Upper lobe of left lung (tissue), 4 donors: ENCODE measurements at regions not wholly inside any gene's neighbourhood (a gene's known extent, or its start where the extent isn't known, plus 50 kb on each side); places are given as distances from the start of the nearest gene placed in this dataset.

Source experiments
- CTCF ChIP-seq, 6 experiments: fragments of 450-650 bp in 4 of 6; fragments of 200-600 bp in 2 of 6; sonication (generic) in 2 of 6; IDR thresholded peaks; one replicate each; pipeline ENCODE4 v1.5.1; 2016 to 2019; ENCODE audit warnings: antibody characterized with exemption in 6 of 6
- POLR2A ChIP-seq, 4 donors: fragments of 450-650 bp; IDR thresholded peaks; one replicate each; pipeline ENCODE4 v1.5.1; 2016 to 2017; ENCODE audit warnings: antibody characterized with exemption in 4 of 4, mild to moderate bottlenecking in 2 of 4
- POLR2AphosphoS5 ChIP-seq, 2 donors: sonication (generic); formaldehyde crosslinking; IDR thresholded peaks; one replicate each; pipeline ENCODE4 v1.5.1; 2017; ENCODE audit warnings: antibody characterized with exemption in 2 of 2

DNA sequence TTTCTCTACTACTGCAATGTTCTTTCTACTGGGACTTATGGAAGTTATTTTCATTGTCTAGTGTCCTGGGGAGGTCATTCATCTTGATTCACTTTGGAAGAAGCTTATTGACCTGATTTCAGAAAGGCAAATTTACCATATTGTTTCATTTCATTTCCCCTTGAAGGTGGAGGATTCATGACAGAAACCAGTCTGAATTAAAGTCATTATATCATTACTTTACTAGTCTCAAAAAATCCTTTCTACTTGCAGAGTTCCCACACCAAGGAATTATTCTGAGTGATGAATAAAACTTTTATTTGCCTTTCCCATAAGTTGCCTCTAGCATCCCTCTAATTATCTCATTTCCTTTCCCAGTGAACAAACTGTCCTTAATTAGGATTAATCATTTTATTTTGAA, 163.8 kb downstream of the RASSF9 start:
- TF ChIP-seq POLR2AphosphoS5 (IDR thresholded peaks at IDR 0.05) (no peak), CTCF (IDR thresholded peaks at IDR 0.05) (no peak), POLR2A (IDR thresholded peaks at IDR 0.05) (no peak)
